Effector memory CD4-positive, alpha-beta T cell (primary cell): ENCODE measurements at regions not wholly inside any gene's neighbourhood (a gene's known extent, or its start where the extent isn't known, plus 50 kb on each side); places are given as distances from the start of the nearest gene placed in this dataset.

ENCODE experiments used
- DNase-seq, 3 donors: peaks; one replicate each; pipeline ENCODE4 v3.0.0-alpha.2; 2020
- H3K27ac ChIP-seq: 2 replicates; pipeline ENCODE4 v1.7.0; 2013; ENCODE audit warnings: mild to moderate bottlenecking, low read length, moderate library complexity; ENCODE audit not compliant: insufficient read depth, poor library complexity, severe bottlenecking
- H3K27me3 ChIP-seq: replicated peaks from 2 replicates; pipeline ENCODE4 v1.7.0; 2013; ENCODE audit warnings: mild to moderate bottlenecking, low read length; ENCODE audit not compliant: insufficient read depth, control insufficient read depth, poor library complexity, severe bottlenecking
- H3K36me3 ChIP-seq: 2 replicates; pipeline ENCODE4 v1.7.0; 2013; ENCODE audit warnings: mild to moderate bottlenecking, low read length, moderate library complexity; ENCODE audit not compliant: control insufficient read depth, insufficient read depth
- H3K4me1 ChIP-seq: 2 replicates; pipeline ENCODE4 v1.7.0; 2013; ENCODE audit warnings: low read length, mild to moderate bottlenecking; ENCODE audit not compliant: control insufficient read depth, insufficient read depth, poor library complexity, severe bottlenecking
- H3K4me3 ChIP-seq: 2 replicates; pipeline ENCODE4 v1.7.0; 2013; ENCODE audit warnings: low read length, low read depth, mild to moderate bottlenecking; ENCODE audit not compliant: insufficient read depth, poor library complexity, severe bottlenecking
- H3K9me3 ChIP-seq: 2 replicates; pipeline ENCODE4 v1.7.0; 2013; ENCODE audit warnings: mild to moderate bottlenecking, low read length, moderate library complexity; ENCODE audit not compliant: control insufficient read depth

DNA sequence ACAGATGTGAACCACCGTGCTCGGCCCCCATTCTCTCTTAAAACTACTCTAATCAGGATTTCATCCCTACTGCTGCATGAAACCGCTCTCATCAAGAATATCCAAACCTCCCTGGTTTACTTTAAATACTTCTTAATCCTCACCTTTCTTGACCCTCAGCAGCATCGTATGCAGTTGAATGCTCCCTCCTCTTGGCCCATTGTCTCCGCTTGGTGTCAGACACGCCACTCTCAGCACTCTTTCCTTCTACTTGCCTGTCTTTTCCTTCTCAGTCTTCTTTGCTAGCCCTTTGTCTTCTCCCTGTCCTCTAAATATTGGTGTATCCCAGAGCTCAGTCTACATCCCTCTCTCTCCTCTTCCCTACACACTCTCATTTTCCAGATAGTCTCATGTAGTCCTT lies 314.9 kb downstream of the MRPL39 start:
- DNase-seq: no peak

DNA sequence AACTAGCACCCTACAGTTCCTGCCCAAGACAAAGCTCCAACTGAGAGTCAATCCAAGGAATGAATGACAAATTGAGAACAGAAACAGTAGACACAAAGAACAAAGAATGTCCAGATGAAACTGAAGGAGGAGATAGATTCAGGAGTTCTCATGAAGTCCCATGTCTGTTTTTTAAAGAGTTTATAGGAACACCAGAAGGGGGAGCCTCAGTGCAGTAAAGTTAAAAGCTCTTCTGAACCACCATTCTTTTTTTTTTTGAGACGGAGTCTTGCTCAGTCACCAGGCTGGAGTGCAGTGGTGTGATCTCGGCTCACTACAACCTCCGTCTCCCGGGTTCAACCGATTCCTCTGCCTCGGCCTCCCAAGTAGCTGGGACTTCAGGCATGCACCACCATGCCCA lies 323.6 kb downstream of the MRPL39 start:
- Histone ChIP-seq H3K27ac (no peak overlapping the region), H3K4me1 (no peaks in the 10 kb centered on the region), H3K9me3 (no peaks in the 10 kb centered on the region), H3K36me3 (no peaks in the 10 kb centered on the region), H3K4me3 (no peak overlapping the region), H3K27me3 (no peaks in the 10 kb centered on the region)
- DNase-seq: no peak

More for the DNA sequence above, 314.9 kb downstream of the MRPL39 start:
- Histone ChIP-seq H3K9me3 (no peaks in the 10 kb centered on the region), H3K36me3 (no peaks in the 10 kb centered on the region), H3K27ac (no peak overlapping the region), H3K4me1 (no peaks in the 10 kb centered on the region), H3K27me3 (no peaks in the 10 kb centered on the region), H3K4me3 (no peak overlapping the region)

DNA sequence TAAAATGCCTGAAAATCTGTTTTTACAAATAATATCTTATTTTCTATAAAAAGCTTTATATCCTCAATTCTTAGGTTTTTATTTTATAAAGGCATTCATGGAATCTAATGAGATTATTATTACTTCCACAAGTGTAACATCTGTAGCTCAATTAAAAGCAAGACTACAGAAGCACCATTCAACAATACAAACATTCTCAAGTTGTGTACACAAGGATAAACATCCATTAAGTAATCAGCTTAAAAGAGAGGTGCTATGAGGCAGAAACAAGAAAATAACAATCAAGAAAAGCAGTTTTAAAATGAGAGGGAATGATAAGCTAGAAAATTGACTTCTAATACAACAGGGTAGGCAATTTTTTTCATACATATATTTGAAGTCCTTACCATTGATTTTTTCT lies 326.1 kb downstream of the MRPL39 start:
- no peaks in the 10 kb centered on the region for H3K36me3 ChIP-seq
- H3K4me1 ChIP-seq: no peaks in the 10 kb centered on the region
- H3K27ac ChIP-seq: no peak overlapping the region
- no peaks in the 10 kb centered on the region for H3K9me3 ChIP-seq
- H3K27me3 ChIP-seq: no peaks in the 10 kb centered on the region
- H3K4me3 ChIP-seq: no peak overlapping the region
- DNase-seq: no peak

DNA sequence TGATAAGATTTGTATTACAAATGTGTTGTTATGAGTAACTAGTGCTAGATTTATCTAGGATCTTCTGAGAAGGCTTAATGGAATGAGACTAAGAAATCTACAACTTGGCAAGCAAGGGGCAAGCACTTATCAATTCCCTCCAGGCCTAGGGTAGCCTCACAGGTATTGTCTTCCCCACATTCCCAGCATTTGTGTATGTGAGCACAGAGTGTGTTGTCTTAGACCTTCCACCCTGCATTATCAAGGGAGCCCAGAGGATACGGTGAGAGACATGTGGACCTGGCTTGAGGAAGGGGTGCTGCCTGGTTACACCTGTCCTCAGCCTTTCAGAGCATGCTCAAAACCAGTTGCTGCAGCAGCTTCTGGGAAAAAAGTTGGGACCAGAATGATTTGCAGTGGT lies 327.2 kb downstream of the MRPL39 start:
- H3K9me3 ChIP-seq: no peaks in the 10 kb centered on the region
- no peaks in the 10 kb centered on the region for H3K4me1 ChIP-seq
- no peaks in the 10 kb centered on the region for H3K27me3 ChIP-seq
- DNase-seq: no peak
- no peak overlapping the region for H3K27ac ChIP-seq
- H3K36me3 ChIP-seq: no peaks in the 10 kb centered on the region
- H3K4me3 ChIP-seq: no peak overlapping the region

DNA sequence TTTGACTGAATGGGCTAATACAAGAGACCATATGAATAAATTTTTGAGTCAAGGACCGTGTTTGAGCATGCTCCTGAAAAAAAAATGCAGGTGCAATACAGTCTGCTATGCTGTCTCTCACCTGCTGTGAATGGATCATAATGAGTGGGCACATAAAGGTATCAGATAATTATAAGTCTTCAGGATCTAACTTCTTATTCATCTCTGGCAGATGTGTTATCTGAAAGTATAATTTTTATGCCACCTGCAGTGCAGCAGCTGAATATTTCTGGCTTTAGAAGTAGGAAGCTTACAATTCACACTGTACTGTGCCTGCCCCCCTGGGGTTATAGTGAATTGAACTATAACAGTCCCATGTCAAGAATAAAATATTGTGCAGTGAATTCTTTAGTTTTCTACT lies 333.3 kb downstream of the MRPL39 start:
- no peaks in the 10 kb centered on the region for H3K27me3 ChIP-seq
- no peak overlapping the region for H3K27ac ChIP-seq
- no peaks in the 10 kb centered on the region for H3K36me3 ChIP-seq
- no peak overlapping the region for H3K4me3 ChIP-seq
- H3K9me3 ChIP-seq: no peaks in the 10 kb centered on the region
- no peaks in the 10 kb centered on the region for H3K4me1 ChIP-seq
- no peak for DNase-seq

DNA sequence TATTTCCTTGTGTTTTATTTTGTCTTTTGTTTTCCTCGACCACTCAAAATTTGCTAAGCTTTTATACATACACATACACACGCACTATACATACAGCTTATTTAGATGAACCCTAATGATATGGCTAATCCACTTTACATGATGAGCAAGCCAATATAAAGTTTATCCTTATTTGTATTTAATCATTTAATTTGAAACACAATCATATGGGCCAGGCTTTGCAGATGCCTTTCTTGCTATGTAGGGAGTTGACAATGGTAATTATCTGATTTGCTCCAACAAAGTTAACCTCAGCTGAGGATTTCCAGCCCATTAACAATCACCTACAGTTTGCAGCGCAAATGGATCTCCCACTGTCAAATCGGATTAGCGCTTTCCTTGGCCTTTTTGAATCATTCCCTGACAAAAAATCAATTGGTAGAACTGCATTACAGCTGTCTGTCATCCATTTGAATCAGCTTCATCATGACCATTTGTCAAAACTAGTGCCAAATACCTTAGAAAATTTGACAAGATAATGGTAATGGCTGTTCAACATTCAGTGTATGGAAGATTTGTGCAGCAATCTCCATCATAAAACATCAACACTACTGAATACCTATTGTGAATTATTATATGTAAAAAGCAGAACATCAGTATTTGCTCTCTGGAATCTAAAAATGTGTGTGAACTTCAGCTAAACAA lies 352.6 kb downstream of the MRPL39 start:
- H3K9me3 ChIP-seq: no peaks in the 10 kb centered on the region
- no peaks in the 10 kb centered on the region for H3K27me3 ChIP-seq
- H3K27ac ChIP-seq: no peak overlapping the region
- DNase-seq: no peak
- H3K4me3 ChIP-seq: no peak overlapping the region
- no peaks in the 10 kb centered on the region for H3K36me3 ChIP-seq
- H3K4me1 ChIP-seq: no peaks in the 10 kb centered on the region

DNA sequence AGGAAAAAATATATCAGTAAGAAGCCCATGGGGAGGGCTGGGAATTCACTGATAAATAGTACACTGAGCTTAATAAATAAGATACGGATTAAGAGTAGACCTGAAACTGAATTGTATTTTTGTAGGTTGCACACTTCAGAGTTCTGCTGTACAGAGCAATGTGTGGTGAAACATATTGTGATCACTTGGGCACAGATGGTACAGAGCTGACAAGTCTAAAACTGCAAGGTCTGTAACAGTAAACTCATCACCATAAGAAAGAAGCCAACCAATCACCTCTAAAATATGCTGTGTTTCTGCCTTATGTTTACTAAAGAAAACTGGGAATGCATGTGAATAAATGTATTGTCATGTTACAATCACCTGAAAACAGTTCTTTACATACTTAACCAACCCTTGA lies 360.7 kb downstream of the MRPL39 start:
- H3K27ac ChIP-seq: no peak overlapping the region
- no peaks in the 10 kb centered on the region for H3K36me3 ChIP-seq
- no peaks in the 10 kb centered on the region for H3K27me3 ChIP-seq
- H3K9me3 ChIP-seq: no peaks in the 10 kb centered on the region
- H3K4me3 ChIP-seq: no peak overlapping the region
- H3K4me1 ChIP-seq: no peaks in the 10 kb centered on the region
- DNase-seq: no peak

DNA sequence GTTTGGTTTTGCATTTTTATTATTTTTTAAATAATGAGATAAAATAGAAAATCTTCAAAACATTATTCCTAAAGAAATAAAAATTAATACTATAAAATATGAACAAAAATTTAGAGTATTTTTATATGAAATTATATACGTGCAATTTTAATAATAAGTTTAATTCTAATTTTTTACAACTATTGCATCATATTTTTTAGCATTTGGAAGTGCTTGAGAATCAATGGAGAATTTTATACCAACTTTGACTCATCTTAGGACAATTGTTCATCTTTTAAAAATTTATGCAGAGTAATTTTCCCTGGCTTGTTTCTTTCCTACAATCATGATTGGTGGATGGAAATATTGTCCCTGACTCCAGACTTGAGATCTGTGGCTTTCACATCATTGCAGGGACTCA lies 362.5 kb downstream of the MRPL39 start:
- Histone ChIP-seq H3K27ac (no peak overlapping the region), H3K4me1 (no peaks in the 10 kb centered on the region), H3K27me3 (no peaks in the 10 kb centered on the region), H3K36me3 (no peaks in the 10 kb centered on the region), H3K4me3 (no peak overlapping the region), H3K9me3 (no peaks in the 10 kb centered on the region)
- no peak for DNase-seq

DNA sequence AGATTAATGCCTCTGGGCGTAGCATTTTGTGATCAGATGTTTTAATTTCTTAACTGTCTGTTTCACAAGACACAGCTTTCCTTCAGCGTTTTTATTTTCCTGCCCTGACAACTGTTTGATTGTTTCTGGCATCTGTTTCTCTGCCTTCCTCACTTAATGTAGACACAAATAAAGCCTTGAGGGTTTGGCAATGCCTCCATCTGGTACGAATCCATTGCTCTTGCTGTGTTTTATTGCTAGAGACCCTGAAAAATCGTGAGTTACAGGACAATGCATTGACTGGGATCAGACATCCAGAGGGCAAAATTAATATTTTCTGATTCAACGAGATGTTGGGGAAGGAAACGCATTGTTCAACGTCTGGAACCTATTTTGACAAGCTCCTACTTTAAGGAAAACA lies 363.5 kb downstream of the MRPL39 start:
- Histone ChIP-seq H3K27ac (no peak overlapping the region), H3K27me3 (no peaks in the 10 kb centered on the region), H3K36me3 (no peaks in the 10 kb centered on the region), H3K4me3 (no peak overlapping the region), H3K9me3 (no peaks in the 10 kb centered on the region), H3K4me1 (no peaks in the 10 kb centered on the region)
- no peak for DNase-seq

DNA sequence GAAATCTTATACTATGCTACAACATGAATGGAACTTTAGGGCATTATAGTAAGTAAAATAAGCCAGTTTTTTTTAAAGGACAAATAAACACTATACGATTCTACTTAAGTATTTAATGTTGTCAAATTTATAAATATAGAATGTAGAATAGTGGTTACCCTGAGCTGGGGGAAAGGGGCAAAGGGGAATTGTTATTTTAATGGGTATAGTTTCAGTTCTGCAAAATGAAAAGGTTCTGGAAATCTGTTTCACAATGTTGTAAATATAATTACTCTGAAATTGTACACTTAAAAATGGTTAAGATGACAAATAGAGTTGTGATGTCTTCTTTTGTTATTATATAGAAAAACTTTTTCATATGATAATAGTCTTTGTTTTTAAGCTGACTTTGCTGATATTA lies 366.3 kb downstream of the MRPL39 start:
- no peak for DNase-seq
- no peaks in the 10 kb centered on the region for H3K4me1 ChIP-seq
- H3K36me3 ChIP-seq: no peaks in the 10 kb centered on the region
- no peaks in the 10 kb centered on the region for H3K27me3 ChIP-seq
- no peaks in the 10 kb centered on the region for H3K9me3 ChIP-seq
- H3K27ac ChIP-seq: no peak overlapping the region
- H3K4me3 ChIP-seq: no peak overlapping the region
